GM12872 (cell line): ENCODE measurements at regions not wholly inside any gene's neighbourhood (a gene's known extent, or its start where the extent isn't known, plus 50 kb on each side); places are given as distances from the start of the nearest gene placed in this dataset.

Experiments used
- CTCF ChIP-seq: IDR thresholded peaks from 3 replicates; pipeline ENCODE4 v1.5.1; 2011; ENCODE audit warnings: low read depth, mild to moderate bottlenecking, low read length, moderate library complexity; ENCODE audit not compliant: insufficient read depth

GRCh38 chr3:168794427-168794826 lies 698.7 kb upstream of the GOLIM4 start:
- TF ChIP-seq CTCF, result no peak

- TF ChIP-seq CTCF, result no peak
Measured at GRCh38 chr3:168782193-168782592, 686.5 kb upstream of the GOLIM4 start.

GRCh38 chr3:168753724-168754123 lies 658.0 kb upstream of the GOLIM4 start:
- TF ChIP-seq CTCF, result no peak

GRCh38 chr3:168752339-168752738 lies 656.6 kb upstream of the GOLIM4 start:
- no peak for TF ChIP-seq CTCF

GRCh38 chr3:168747697-168748096 lies 652.0 kb upstream of the GOLIM4 start:
- no peak for TF ChIP-seq CTCF

GRCh38 chr3:168738527-168739325 lies 643.0 kb upstream of the GOLIM4 start:
- no peak for TF ChIP-seq CTCF

- no peak for TF ChIP-seq CTCF
Measured at GRCh38 chr3:168736202-168736601, 640.5 kb upstream of the GOLIM4 start.
